Hepatocyte (in vitro differentiated cells): ENCODE measurements at regions not wholly inside any gene's neighbourhood (a gene's known extent, or its start where the extent isn't known, plus 50 kb on each side); places are given as distances from the start of the nearest gene placed in this dataset.

Source experiments
- DNase-seq: peaks from one replicate; pipeline ENCODE4 v3.0.0-alpha.2; 2016; ENCODE audit warnings: low spot score
- H2AFZ ChIP-seq: fragments of 200-600 bp; sonication (generic); 2 replicates; pipeline ENCODE4 v1.6.0; 2016; ENCODE audit warnings: antibody characterized with exemption, mild to moderate bottlenecking
- H3K27ac ChIP-seq: fragments of 200-600 bp; sonication (generic); 2 replicates; pipeline ENCODE4 v1.5.1; 2016; ENCODE audit warnings: mild to moderate bottlenecking
- H3K27me3 ChIP-seq: fragments of 200-600 bp; sonication (generic); 2 replicates; pipeline ENCODE4 v1.6.1; 2016
- H3K36me3 ChIP-seq: fragments of 200-600 bp; sonication (generic); replicated peaks from 2 replicates; pipeline ENCODE4 v1.5.1; 2016; ENCODE audit warnings: low read depth; ENCODE audit not compliant: insufficient read depth
- H3K4me1 ChIP-seq: fragments of 200-600 bp; sonication (generic); 2 replicates; pipeline ENCODE4 v1.5.1; 2016; ENCODE audit warnings: mild to moderate bottlenecking, moderate library complexity; ENCODE audit not compliant: insufficient read depth
- H3K4me2 ChIP-seq: fragments of 200-600 bp; sonication (generic); 2 replicates; pipeline ENCODE4 v1.6.0; 2016
- H3K4me3 ChIP-seq: fragments of 200-600 bp; sonication (generic); 2 replicates; pipeline ENCODE4 v1.5.1; 2016; ENCODE audit warnings: mild to moderate bottlenecking
- H3K79me2 ChIP-seq: fragments of 200-600 bp; sonication (generic); 2 replicates; pipeline ENCODE4 v1.6.0; 2017; ENCODE audit warnings: mild to moderate bottlenecking
- H3K9me2 ChIP-seq: fragments of 200-600 bp; sonication (generic); replicated peaks from 2 replicates; pipeline ENCODE4 v1.6.0; 2017; ENCODE audit warnings: mild to moderate bottlenecking; ENCODE audit not compliant: insufficient read depth
- H3K9me3 ChIP-seq: fragments of 200-600 bp; sonication (generic); 2 replicates; pipeline ENCODE4 v1.5.1; 2016; ENCODE audit warnings: low read depth, mild to moderate bottlenecking
- H4K20me1 ChIP-seq: fragments of 200-600 bp; sonication (generic); 2 replicates; pipeline ENCODE4 v1.6.0; 2016; ENCODE audit warnings: mild to moderate bottlenecking; ENCODE audit not compliant: insufficient read depth, poor library complexity, severe bottlenecking
- EZH2 ChIP-seq: fragments of 200-600 bp; sonication (generic); IDR thresholded peaks from 2 replicates; pipeline ENCODE4 v1.6.1; 2016; ENCODE audit warnings: antibody characterized with exemption, mild to moderate bottlenecking, borderline replicate concordance
- EZH2phosphoT487 ChIP-seq: fragments of 200-600 bp; sonication (generic); IDR thresholded peaks from one replicate; pipeline ENCODE4 v1.6.1; 2018; ENCODE audit warnings: antibody characterized with exemption, mild to moderate bottlenecking, low read depth, moderate library complexity; ENCODE audit not compliant: unreplicated experiment, severe bottlenecking
- WGBS: methylation state at CpG from one replicate; pipeline ENCODE4 v1.1.6; 2016; ENCODE audit warnings: low lambda C conversion rate; ENCODE audit errors: missing lambda C conversion rate; 5-methylcytosine and 5-hydroxymethylcytosine counted together
- TF ChIP-seq, protein P1 (sequence below): fragments of 200-600 bp; sonication (generic); IDR thresholded peaks from 2 replicates; pipeline ENCODE4 v1.5.1; 2016; ENCODE audit warnings: antibody characterized with exemption, mild to moderate bottlenecking; ENCODE audit not compliant: poor library complexity

DNA sequence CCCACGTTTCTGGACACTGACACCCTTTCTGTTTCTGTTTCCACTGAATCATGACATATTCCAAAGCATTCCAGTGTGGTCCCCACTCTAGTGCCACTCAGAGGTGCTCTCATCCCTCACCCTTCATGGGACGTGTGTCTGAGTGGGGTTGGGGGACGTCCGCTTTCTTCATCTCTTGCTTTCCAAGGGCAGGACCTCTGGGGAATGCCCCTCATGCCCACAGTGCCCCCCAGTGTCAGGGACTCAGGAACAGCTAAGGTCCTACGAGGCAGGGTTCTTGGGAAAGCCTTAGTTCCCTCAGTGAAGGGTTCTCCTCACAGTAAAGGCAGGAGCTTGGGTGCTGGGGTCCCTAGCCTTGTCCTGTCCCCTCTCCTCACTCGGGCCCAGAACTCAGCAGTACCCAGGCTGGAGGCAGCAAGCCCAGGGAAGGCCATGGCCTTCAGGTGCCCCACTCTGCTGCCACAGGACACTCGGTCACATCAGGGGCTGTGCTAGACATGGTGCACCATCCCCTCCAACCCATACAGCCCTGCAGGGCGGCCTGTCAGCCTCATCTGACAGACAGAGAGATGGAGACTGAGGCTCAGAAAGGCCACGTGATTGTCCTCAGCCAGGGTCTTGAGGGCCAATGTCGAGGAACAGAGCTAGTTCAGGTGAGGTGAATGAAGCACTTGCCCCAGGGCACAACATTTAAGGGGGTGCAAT is 261.0 kb downstream of the TLE3 start:
- no peaks in the 10 kb centered on the region for H4K20me1 ChIP-seq
- H3K79me2 ChIP-seq, result no peaks in the 10 kb centered on the region
- no peak overlapping the region for H3K4me2 ChIP-seq
- no peak overlapping the region for H2AFZ ChIP-seq
- H3K9me3 ChIP-seq, result no peaks in the 10 kb centered on the region
- 83% methylated on average over 10 of the region's 10 CpGs for WGBS
- no peak for TF ChIP-seq EZH2phosphoT487
- no peak for TF ChIP-seq EZH2
- TF ChIP-seq, protein P1, sequence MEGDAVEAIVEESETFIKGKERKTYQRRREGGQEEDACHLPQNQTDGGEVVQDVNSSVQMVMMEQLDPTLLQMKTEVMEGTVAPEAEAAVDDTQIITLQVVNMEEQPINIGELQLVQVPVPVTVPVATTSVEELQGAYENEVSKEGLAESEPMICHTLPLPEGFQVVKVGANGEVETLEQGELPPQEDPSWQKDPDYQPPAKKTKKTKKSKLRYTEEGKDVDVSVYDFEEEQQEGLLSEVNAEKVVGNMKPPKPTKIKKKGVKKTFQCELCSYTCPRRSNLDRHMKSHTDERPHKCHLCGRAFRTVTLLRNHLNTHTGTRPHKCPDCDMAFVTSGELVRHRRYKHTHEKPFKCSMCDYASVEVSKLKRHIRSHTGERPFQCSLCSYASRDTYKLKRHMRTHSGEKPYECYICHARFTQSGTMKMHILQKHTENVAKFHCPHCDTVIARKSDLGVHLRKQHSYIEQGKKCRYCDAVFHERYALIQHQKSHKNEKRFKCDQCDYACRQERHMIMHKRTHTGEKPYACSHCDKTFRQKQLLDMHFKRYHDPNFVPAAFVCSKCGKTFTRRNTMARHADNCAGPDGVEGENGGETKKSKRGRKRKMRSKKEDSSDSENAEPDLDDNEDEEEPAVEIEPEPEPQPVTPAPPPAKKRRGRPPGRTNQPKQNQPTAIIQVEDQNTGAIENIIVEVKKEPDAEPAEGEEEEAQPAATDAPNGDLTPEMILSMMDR, result no peak
- no peaks in the 10 kb centered on the region for H3K36me3 ChIP-seq
- no peak overlapping the region for H3K4me3 ChIP-seq
- no peak for DNase-seq
- no peaks in the 10 kb centered on the region for H3K9me2 ChIP-seq
- H3K27ac ChIP-seq, result no peak overlapping the region
- H3K4me1 ChIP-seq, result peaks cover 5% of the 10 kb centered on the region
- no peaks in the 10 kb centered on the region for H3K27me3 ChIP-seq

DNA sequence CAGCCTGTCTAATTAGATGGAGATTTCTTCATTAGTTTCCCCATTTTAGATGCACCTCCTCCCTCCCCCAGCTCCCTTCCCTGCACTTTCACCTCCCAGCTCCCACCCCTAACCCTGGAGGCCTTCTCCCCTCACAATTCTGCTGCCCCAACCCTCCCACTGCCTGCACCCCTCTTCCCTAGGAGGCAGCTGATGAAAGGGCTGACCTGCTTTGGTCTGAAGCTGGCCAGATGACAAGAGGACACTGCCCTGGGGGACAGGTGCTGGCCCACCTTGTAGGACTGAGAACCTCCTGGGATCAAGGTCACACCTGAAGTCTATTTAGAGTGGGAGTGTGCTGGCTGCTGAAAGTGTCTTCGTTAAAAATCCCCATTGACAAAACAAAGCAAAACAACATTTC is 259.4 kb downstream of the TLE3 start:
- Histone ChIP-seq H3K9me2 (no peaks in the 10 kb centered on the region), H2AFZ (no peak overlapping the region), H3K27ac (no peak overlapping the region), H3K27me3 (no peaks in the 10 kb centered on the region), H3K4me2 (no peak overlapping the region), H3K4me3 (no peak overlapping the region), H3K79me2 (no peaks in the 10 kb centered on the region), H3K4me1 (peaks cover 5% of the 10 kb centered on the region), H4K20me1 (no peaks in the 10 kb centered on the region), H3K9me3 (no peaks in the 10 kb centered on the region), H3K36me3 (no peaks in the 10 kb centered on the region)
- 76% methylated on average over 1 of the region's 1 CpG for WGBS
- DNase-seq, result no peak
- TF ChIP-seq EZH2phosphoT487, result no peak
- no peak for TF ChIP-seq EZH2
- TF ChIP-seq, protein P1, result no peak

- no peak for DNase-seq
- no peak overlapping the region for H3K4me2 ChIP-seq
- H4K20me1 ChIP-seq, result no peaks in the 10 kb centered on the region
- H3K27ac ChIP-seq, result no peak overlapping the region
- H3K4me1 ChIP-seq, result peaks cover 5% of the 10 kb centered on the region
- no peaks in the 10 kb centered on the region for H3K9me3 ChIP-seq
- no peak overlapping the region for H2AFZ ChIP-seq
- H3K4me3 ChIP-seq, result no peak overlapping the region
- H3K36me3 ChIP-seq, result no peaks in the 10 kb centered on the region
- no peaks in the 10 kb centered on the region for H3K27me3 ChIP-seq
- TF ChIP-seq EZH2phosphoT487, result no peak
- TF ChIP-seq, protein P1, result no peak
- no peak for TF ChIP-seq EZH2
- WGBS, result 92% methylated on average over 2 of the region's 2 CpGs
- H3K9me2 ChIP-seq, result no peaks in the 10 kb centered on the region
- H3K79me2 ChIP-seq, result no peaks in the 10 kb centered on the region
These were observed 258.7 kb downstream of the TLE3 start for GRCh38 chr15:69838994-69839393.
